ENCODE measurements at regions not wholly inside any gene's neighbourhood (a gene's known extent, or its start where the extent isn't known, plus 50 kb on each side); places are given as distances from the start of the nearest gene placed in this dataset.

GRCh38 chr16:51393381-51394005, 242.4 kb upstream of the SALL1 start:
- intact Hi-C loops (cut with micrococcal nuclease), result no loop called here
- POLR2A ChIA-PET, result no interaction called here
- RAD21 ChIA-PET (ENCODE audit: low non-redundant PET in 1 of 2, low total read pairs in 2 of 2, uncharacterized antibody in 2 of 2, unreplicated experiment in 2 of 2), result no interaction called here
- H3K27ac ChIP-seq (ENCODE audit: low read depth, low read length), result no peak overlapping the region
- peaks cover 0 to 29% of the 10 kb centered on the region in 2 experiments; a peak in 2 of 4 replicates for H3K9me3 ChIP-seq (ENCODE audit: control insufficient read depth in 1 of 2, insufficient read depth in 1 of 2, low read depth in 1 of 2, low read length in 2 of 2)
- DNase-seq (ENCODE audit: low read depth, low spot score) (no peak), ATAC-seq (no peak)
- no peak overlapping the region for H3K9ac ChIP-seq (ENCODE audit: low read length)
- TF ChIP-seq EGR1 (IDR thresholded peaks at IDR 0.05; ENCODE audit: low read depth) (no peak), SP1 (IDR thresholded peaks at IDR 0.05; ENCODE audit: low read depth) (no peak), ZNF274 (IDR thresholded peaks at IDR 0.05; ENCODE audit: low read depth, low read length) (no peak), POLR2AphosphoS5 (IDR thresholded peaks at IDR 0.05; ENCODE audit: low read depth, low read length) (no peak), POLR2A (IDR thresholded peaks at IDR 0.05; ENCODE audit: borderline replicate concordance, extremely low read depth, insufficient read depth, insufficient read length) (no peak), SRF (IDR thresholded peaks at IDR 0.05; ENCODE audit: low read depth) (no peak), EZH2phosphoT487 (IDR thresholded peaks at IDR 0.05; ENCODE audit: borderline replicate concordance) (no peak), ZBTB33 (IDR thresholded peaks at IDR 0.05; ENCODE audit: extremely low read depth, insufficient replicate concordance, low read length) (no peak), MAX (IDR thresholded peaks at IDR 0.05) (no peak), EZH2 (IDR thresholded peaks at IDR 0.05) (no peak), RAD21 (IDR thresholded peaks at IDR 0.05; ENCODE audit: low read depth) (no peak)
- TF ChIP-seq, protein P1, sequence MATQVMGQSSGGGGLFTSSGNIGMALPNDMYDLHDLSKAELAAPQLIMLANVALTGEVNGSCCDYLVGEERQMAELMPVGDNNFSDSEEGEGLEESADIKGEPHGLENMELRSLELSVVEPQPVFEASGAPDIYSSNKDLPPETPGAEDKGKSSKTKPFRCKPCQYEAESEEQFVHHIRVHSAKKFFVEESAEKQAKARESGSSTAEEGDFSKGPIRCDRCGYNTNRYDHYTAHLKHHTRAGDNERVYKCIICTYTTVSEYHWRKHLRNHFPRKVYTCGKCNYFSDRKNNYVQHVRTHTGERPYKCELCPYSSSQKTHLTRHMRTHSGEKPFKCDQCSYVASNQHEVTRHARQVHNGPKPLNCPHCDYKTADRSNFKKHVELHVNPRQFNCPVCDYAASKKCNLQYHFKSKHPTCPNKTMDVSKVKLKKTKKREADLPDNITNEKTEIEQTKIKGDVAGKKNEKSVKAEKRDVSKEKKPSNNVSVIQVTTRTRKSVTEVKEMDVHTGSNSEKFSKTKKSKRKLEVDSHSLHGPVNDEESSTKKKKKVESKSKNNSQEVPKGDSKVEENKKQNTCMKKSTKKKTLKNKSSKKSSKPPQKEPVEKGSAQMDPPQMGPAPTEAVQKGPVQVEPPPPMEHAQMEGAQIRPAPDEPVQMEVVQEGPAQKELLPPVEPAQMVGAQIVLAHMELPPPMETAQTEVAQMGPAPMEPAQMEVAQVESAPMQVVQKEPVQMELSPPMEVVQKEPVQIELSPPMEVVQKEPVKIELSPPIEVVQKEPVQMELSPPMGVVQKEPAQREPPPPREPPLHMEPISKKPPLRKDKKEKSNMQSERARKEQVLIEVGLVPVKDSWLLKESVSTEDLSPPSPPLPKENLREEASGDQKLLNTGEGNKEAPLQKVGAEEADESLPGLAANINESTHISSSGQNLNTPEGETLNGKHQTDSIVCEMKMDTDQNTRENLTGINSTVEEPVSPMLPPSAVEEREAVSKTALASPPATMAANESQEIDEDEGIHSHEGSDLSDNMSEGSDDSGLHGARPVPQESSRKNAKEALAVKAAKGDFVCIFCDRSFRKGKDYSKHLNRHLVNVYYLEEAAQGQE (IDR thresholded peaks at IDR 0.05; ENCODE audit: low read depth), result no peak
- TF ChIP-seq, protein P2, sequence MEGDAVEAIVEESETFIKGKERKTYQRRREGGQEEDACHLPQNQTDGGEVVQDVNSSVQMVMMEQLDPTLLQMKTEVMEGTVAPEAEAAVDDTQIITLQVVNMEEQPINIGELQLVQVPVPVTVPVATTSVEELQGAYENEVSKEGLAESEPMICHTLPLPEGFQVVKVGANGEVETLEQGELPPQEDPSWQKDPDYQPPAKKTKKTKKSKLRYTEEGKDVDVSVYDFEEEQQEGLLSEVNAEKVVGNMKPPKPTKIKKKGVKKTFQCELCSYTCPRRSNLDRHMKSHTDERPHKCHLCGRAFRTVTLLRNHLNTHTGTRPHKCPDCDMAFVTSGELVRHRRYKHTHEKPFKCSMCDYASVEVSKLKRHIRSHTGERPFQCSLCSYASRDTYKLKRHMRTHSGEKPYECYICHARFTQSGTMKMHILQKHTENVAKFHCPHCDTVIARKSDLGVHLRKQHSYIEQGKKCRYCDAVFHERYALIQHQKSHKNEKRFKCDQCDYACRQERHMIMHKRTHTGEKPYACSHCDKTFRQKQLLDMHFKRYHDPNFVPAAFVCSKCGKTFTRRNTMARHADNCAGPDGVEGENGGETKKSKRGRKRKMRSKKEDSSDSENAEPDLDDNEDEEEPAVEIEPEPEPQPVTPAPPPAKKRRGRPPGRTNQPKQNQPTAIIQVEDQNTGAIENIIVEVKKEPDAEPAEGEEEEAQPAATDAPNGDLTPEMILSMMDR (IDR thresholded peaks at IDR 0.05 in 2 of 3, conservative IDR thresholded peaks at IDR 0.05 in 1 of 3; ENCODE audit: borderline replicate concordance in 1 of 3, insufficient read depth in 1 of 3, low read depth in 2 of 3, low read length in 2 of 3), result no peak
- TF ChIP-seq, protein P3, sequence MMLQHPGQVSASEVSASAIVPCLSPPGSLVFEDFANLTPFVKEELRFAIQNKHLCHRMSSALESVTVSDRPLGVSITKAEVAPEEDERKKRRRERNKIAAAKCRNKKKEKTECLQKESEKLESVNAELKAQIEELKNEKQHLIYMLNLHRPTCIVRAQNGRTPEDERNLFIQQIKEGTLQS (IDR thresholded peaks at IDR 0.05), result no peak
- no peak overlapping the region for H3K4me2 ChIP-seq (ENCODE audit: low read length)
- H3K9me2 ChIP-seq (ENCODE audit: insufficient read depth), result no peaks in the 10 kb centered on the region
- H3K36me3 ChIP-seq (ENCODE audit: control insufficient read depth in 1 of 2, insufficient read depth in 2 of 2, low read length in 2 of 2), result no peaks in the 10 kb centered on the region
- no peaks in the 10 kb centered on the region for H3K4me1 ChIP-seq (ENCODE audit: control insufficient read depth in 1 of 2, insufficient read depth in 2 of 2, low read length in 2 of 2)
- H3K79me2 ChIP-seq (ENCODE audit: insufficient read depth, low read length), result no peaks in the 10 kb centered on the region
- H3K27me3 ChIP-seq (ENCODE audit: insufficient read depth, low read length), result no peaks in the 10 kb centered on the region
- H2AFZ ChIP-seq (ENCODE audit: low read depth, low read length, poor library complexity, severe bottlenecking), result no peak overlapping the region
- no peak overlapping the region for H3K4me3 ChIP-seq (replicated peaks in 1 of 2; ENCODE audit: low read depth in 1 of 2, low read length in 2 of 2)
- no peaks in the 10 kb centered on the region for H4K20me1 ChIP-seq (ENCODE audit: insufficient read depth)
- no TSS peak for BruUV-seq (replicated peaks)
- CTCF ChIA-PET, result no interaction called here
